Suprapubic skin (tissue), 3 donors: ENCODE measurements at regions not wholly inside any gene's neighbourhood (a gene's known extent, or its start where the extent isn't known, plus 50 kb on each side); places are given as distances from the start of the nearest gene placed in this dataset.

ENCODE experiments used
- POLR2AphosphoS5 ChIP-seq, 3 donors: sonication (generic); formaldehyde crosslinking; IDR thresholded peaks; one replicate each; pipeline ENCODE4 v1.6.1; 2017; ENCODE audit warnings: antibody characterized with exemption in 3 of 3
- TF ChIP-seq, protein P1 (sequence below), 2 donors: fragments of 200-600 bp in 1 of 2; fragments of 450-650 bp in 1 of 2; sonication (generic) in 1 of 2; IDR thresholded peaks; one replicate each; pipeline ENCODE4 v1.5.1; 2016 to 2019; ENCODE audit warnings: antibody characterized with exemption in 2 of 2, mild to moderate bottlenecking in 1 of 2, moderate library complexity in 1 of 2

DNA sequence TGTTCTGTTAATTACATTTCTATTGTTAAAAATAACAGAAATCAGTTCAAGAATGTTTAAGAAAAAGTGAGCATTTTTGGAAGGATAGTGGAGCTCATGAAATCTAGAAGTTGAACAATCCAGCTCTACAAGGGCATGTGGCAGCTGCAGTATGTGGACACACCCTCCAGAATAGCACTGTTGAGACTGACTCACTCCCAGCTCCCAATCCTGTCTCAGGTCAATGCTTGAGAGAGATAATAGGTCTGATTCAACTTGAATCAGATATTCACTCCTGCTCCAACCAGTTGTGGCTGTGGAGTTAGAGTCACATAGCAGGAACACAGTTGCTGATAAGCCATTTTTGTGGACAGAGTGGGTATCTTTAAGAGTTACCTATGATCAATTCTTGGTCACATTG lies 113.0 kb upstream of the NTF3 start:
- TF ChIP-seq POLR2AphosphoS5 (IDR thresholded peaks at IDR 0.05) = no peak
- TF ChIP-seq, protein P1, sequence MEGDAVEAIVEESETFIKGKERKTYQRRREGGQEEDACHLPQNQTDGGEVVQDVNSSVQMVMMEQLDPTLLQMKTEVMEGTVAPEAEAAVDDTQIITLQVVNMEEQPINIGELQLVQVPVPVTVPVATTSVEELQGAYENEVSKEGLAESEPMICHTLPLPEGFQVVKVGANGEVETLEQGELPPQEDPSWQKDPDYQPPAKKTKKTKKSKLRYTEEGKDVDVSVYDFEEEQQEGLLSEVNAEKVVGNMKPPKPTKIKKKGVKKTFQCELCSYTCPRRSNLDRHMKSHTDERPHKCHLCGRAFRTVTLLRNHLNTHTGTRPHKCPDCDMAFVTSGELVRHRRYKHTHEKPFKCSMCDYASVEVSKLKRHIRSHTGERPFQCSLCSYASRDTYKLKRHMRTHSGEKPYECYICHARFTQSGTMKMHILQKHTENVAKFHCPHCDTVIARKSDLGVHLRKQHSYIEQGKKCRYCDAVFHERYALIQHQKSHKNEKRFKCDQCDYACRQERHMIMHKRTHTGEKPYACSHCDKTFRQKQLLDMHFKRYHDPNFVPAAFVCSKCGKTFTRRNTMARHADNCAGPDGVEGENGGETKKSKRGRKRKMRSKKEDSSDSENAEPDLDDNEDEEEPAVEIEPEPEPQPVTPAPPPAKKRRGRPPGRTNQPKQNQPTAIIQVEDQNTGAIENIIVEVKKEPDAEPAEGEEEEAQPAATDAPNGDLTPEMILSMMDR (IDR thresholded peaks at IDR 0.05) = no peak
